Brain microvascular endothelial cell (primary cell): ENCODE measurements at regions not wholly inside any gene's neighbourhood (a gene's known extent, or its start where the extent isn't known, plus 50 kb on each side); places are given as distances from the start of the nearest gene placed in this dataset.

ENCODE experiments used
- DNase-seq: peaks from one replicate; pipeline ENCODE4 v3.0.0-alpha.2; 2020
- H3K27ac ChIP-seq: fragments of 250-450 bp; sonication (Bioruptor Pico); 2 replicates; pipeline ENCODE4 v1.5.1; 2020; ENCODE audit warnings: mild to moderate bottlenecking, moderate library complexity
- H3K27me3 ChIP-seq: fragments of 250-450 bp; sonication (Bioruptor Pico); replicated peaks from 2 replicates; pipeline ENCODE4 v1.5.1; 2020; ENCODE audit warnings: mild to moderate bottlenecking
- H3K36me3 ChIP-seq: fragments of 250-450 bp; sonication (Bioruptor Pico); replicated peaks from 2 replicates; pipeline ENCODE4 v1.5.1; 2020; ENCODE audit warnings: mild to moderate bottlenecking
- H3K4me3 ChIP-seq: 2 replicates; pipeline ENCODE4 v1.5.1; 2011; ENCODE audit warnings: low read depth, mild to moderate bottlenecking, control low read depth, low read length, moderate library complexity
- CTCF ChIP-seq: IDR thresholded peaks from 2 replicates; pipeline ENCODE4 v1.5.1; 2011; ENCODE audit warnings: low read depth, mild to moderate bottlenecking, moderate library complexity, low read length, control low read depth, inconsistent platforms; ENCODE audit errors: missing control alignments
- in situ Hi-C: cut with HindIII; loops from 2 replicates; pipeline ENCODE4 v1.10.0; 2017; ENCODE audit warnings: low sequenced_read_pairs, low pct_ligation_motif_present

GRCh38 chr4:14449308-14449707, 553.0 kb upstream of the CPEB2 start:
- Histone ChIP-seq H3K27ac (no peak overlapping the region), H3K36me3 (no peaks in the 10 kb centered on the region), H3K4me3 (no peak overlapping the region), H3K27me3 (no peaks in the 10 kb centered on the region)
- no peak for TF ChIP-seq CTCF
- DNase-seq, result no peak
- in situ Hi-C loops, result no loop called here

- no peaks in the 10 kb centered on the region for H3K36me3 ChIP-seq
- no peak for TF ChIP-seq CTCF
- H3K27ac ChIP-seq, result no peak overlapping the region
- no peak overlapping the region for H3K4me3 ChIP-seq
- no peaks in the 10 kb centered on the region for H3K27me3 ChIP-seq
- in situ Hi-C loops, result no loop called here
- DNase-seq, result no peak
Observed at GRCh38 chr4:14452001-14452400, 550.3 kb upstream of the CPEB2 start.

- Histone ChIP-seq H3K36me3 (no peaks in the 10 kb centered on the region), H3K27me3 (no peaks in the 10 kb centered on the region), H3K27ac (no peak overlapping the region), H3K4me3 (no peak overlapping the region)
- no peak for TF ChIP-seq CTCF
- DNase-seq, result no peak
- in situ Hi-C loops, result no loop called here
Observed at GRCh38 chr4:14452764-14453163, 549.5 kb upstream of the CPEB2 start.

- no peaks in the 10 kb centered on the region for H3K36me3 ChIP-seq
- H3K4me3 ChIP-seq, result no peak overlapping the region
- no peak overlapping the region for H3K27ac ChIP-seq
- no peak for TF ChIP-seq CTCF
- in situ Hi-C loops, result no loop called here
- DNase-seq, result no peak
- no peaks in the 10 kb centered on the region for H3K27me3 ChIP-seq
Observed at GRCh38 chr4:14458463-14458862, 543.8 kb upstream of the CPEB2 start.

GRCh38 chr4:14465057-14465456, 537.2 kb upstream of the CPEB2 start:
- in situ Hi-C loops, result no loop called here
- H3K4me3 ChIP-seq, result no peak overlapping the region
- no peak for DNase-seq
- H3K36me3 ChIP-seq, result no peaks in the 10 kb centered on the region
- no peak overlapping the region for H3K27ac ChIP-seq
- no peak for TF ChIP-seq CTCF
- H3K27me3 ChIP-seq, result no peaks in the 10 kb centered on the region

GRCh38 chr4:14465507-14465906, 536.8 kb upstream of the CPEB2 start:
- in situ Hi-C loops, result no loop called here
- Histone ChIP-seq H3K4me3 (no peak overlapping the region), H3K27ac (no peak overlapping the region), H3K36me3 (no peaks in the 10 kb centered on the region), H3K27me3 (no peaks in the 10 kb centered on the region)
- no peak for TF ChIP-seq CTCF
- DNase-seq, result no peak
